HL-60 (cell line): ENCODE measurements at regions not wholly inside any gene's neighbourhood (a gene's known extent, or its start where the extent isn't known, plus 50 kb on each side); places are given as distances from the start of the nearest gene placed in this dataset.
A peak's percentile ranks its signal among the peaks of the same experiment; 100 is the strongest.

Source experiments
- DNase-seq, 2 experiments: peaks; one replicate each; pipeline ENCODE4 v3.0.0-alpha.2; 2010 to 2020; ENCODE audit warnings: low read depth in 1 of 2, low spot score in 1 of 2
- H3K27ac ChIP-seq: fragments of 250-450 bp; sonication (Bioruptor Pico); replicated peaks from 2 replicates; pipeline ENCODE4 v1.5.1; 2020; ENCODE audit warnings: mild to moderate bottlenecking, moderate library complexity
- H3K27me3 ChIP-seq: fragments of 250-450 bp; sonication (Bioruptor Pico); 2 replicates; pipeline ENCODE4 v1.5.1; 2021; ENCODE audit warnings: mild to moderate bottlenecking, moderate library complexity; ENCODE audit not compliant: insufficient read depth, poor library complexity, severe bottlenecking
- H3K4me3 ChIP-seq: replicated peaks from 2 replicates; pipeline ENCODE4 v1.5.1; 2011; ENCODE audit warnings: mild to moderate bottlenecking, control low read depth, low read length; ENCODE audit not compliant: insufficient read depth
- CTCF ChIP-seq: IDR thresholded peaks from one replicate; pipeline ENCODE4 v1.5.1; 2011; ENCODE audit warnings: low read length, control low read depth, inconsistent platforms; ENCODE audit not compliant: insufficient read depth
- GABPA ChIP-seq: IDR thresholded peaks from 2 replicates; pipeline ENCODE4 v1.6.1; 2012; ENCODE audit warnings: low read depth
- POLR2AphosphoS5 ChIP-seq: IDR thresholded peaks from 2 replicates; pipeline ENCODE4 v1.6.1; 2012; ENCODE audit warnings: low read depth
- SPI1 ChIP-seq: IDR thresholded peaks from 2 replicates; pipeline ENCODE4 v1.6.1; 2012; ENCODE audit warnings: low read depth, mild to moderate bottlenecking, borderline replicate concordance
- TF ChIP-seq, protein P1 (sequence below): IDR thresholded peaks from 2 replicates; pipeline ENCODE4 v1.6.1; 2012; ENCODE audit warnings: low read depth; ENCODE audit not compliant: insufficient replicate concordance

- DNase-seq = no peak
- no peak overlapping the region for H3K4me3 ChIP-seq
- no peak overlapping the region for H3K27ac ChIP-seq
- TF ChIP-seq POLR2AphosphoS5 (no peak), GABPA (no peak), SPI1 (no peak), CTCF (no peak)
- TF ChIP-seq, protein P1, sequence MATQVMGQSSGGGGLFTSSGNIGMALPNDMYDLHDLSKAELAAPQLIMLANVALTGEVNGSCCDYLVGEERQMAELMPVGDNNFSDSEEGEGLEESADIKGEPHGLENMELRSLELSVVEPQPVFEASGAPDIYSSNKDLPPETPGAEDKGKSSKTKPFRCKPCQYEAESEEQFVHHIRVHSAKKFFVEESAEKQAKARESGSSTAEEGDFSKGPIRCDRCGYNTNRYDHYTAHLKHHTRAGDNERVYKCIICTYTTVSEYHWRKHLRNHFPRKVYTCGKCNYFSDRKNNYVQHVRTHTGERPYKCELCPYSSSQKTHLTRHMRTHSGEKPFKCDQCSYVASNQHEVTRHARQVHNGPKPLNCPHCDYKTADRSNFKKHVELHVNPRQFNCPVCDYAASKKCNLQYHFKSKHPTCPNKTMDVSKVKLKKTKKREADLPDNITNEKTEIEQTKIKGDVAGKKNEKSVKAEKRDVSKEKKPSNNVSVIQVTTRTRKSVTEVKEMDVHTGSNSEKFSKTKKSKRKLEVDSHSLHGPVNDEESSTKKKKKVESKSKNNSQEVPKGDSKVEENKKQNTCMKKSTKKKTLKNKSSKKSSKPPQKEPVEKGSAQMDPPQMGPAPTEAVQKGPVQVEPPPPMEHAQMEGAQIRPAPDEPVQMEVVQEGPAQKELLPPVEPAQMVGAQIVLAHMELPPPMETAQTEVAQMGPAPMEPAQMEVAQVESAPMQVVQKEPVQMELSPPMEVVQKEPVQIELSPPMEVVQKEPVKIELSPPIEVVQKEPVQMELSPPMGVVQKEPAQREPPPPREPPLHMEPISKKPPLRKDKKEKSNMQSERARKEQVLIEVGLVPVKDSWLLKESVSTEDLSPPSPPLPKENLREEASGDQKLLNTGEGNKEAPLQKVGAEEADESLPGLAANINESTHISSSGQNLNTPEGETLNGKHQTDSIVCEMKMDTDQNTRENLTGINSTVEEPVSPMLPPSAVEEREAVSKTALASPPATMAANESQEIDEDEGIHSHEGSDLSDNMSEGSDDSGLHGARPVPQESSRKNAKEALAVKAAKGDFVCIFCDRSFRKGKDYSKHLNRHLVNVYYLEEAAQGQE = no peak
- H3K27me3 ChIP-seq = peaks cover 40% of the 10 kb centered on the region
These were observed 51.1 kb upstream of the TMEM33 start for GRCh38 chr4:41883988-41884734.

DNA sequence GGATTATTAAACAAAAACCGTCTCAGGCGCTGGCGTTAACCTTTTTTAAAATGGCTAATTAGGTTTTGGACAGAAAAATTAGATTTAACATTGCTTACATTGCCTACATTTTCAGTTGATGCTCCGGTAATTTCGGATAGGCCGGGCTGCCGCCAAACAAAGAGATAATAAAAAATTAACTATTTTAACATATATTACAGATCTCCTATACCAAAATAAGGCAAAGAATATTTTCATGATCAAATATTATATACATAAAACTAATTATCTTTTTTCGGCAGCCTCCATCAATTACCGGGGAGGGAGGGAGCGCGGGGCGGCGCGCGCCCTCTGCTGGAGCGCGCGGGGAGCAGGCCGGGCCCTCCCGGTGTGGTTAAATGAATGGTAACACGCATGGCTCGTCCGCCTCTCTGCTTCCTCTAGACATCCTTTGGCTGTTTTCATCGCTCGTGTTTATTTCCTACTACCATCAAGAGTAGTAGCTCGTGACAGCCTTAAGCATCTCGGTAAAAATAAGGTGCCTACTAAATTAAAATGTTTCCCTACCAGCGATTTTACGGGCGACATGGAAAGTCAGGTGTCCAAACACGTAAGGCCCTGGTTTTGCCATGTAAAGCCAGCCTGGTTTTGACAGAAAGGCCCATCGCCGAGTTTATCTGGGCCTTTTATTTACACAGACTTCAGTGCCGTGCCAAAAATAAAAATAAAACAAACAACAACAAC, 52.4 kb upstream of the TMEM33 start:
- DNase-seq = peak; percentile 10 to 23
- peaks cover 52% of the 10 kb centered on the region for H3K27me3 ChIP-seq
- no peak overlapping the region for H3K27ac ChIP-seq
- TF ChIP-seq, protein P1 = no peak
- TF ChIP-seq CTCF = peak; percentile 92
- no peak overlapping the region for H3K4me3 ChIP-seq

- peaks cover 53% of the 10 kb centered on the region for H3K27me3 ChIP-seq
These were observed 53.1 kb upstream of the TMEM33 start for GRCh38 chr4:41881981-41882624.

More at GRCh38 chr4:41881981-41882624, 53.1 kb upstream of the TMEM33 start:
- no peak for DNase-seq
- Histone ChIP-seq H3K27ac (no peak overlapping the region), H3K4me3 (no peak overlapping the region)
- no peak for TF ChIP-seq POLR2AphosphoS5
- TF ChIP-seq, protein P1 = no peak
- no peak for TF ChIP-seq CTCF
- TF ChIP-seq SPI1 = no peak
- TF ChIP-seq GABPA = no peak
